Neural cell (in vitro differentiated cells): ENCODE measurements at regions not wholly inside any gene's neighbourhood (a gene's known extent, or its start where the extent isn't known, plus 50 kb on each side); places are given as distances from the start of the nearest gene placed in this dataset.

Experiments
- H2AFZ ChIP-seq: fragments of 200-600, 300-800 bp; sonication (generic), shearing (Covaris generic); 2 replicates; pipeline ENCODE4 v1.6.0; 2014; ENCODE audit warnings: low read depth, mild to moderate bottlenecking, antibody characterized with exemption, low read length, moderate library complexity
- H3F3A ChIP-seq: fragments of 200-600 bp; shearing (Covaris generic); 2 replicates; pipeline ENCODE4 v1.6.1; 2016; ENCODE audit warnings: mild to moderate bottlenecking, moderate library complexity, mixed read lengths, antibody characterized with exemption, low read length; ENCODE audit not compliant: insufficient read depth, poor library complexity, severe bottlenecking
- H3K27ac ChIP-seq: fragments of 200-600, 300-800 bp; sonication (generic), shearing (Covaris generic); 2 replicates; pipeline ENCODE4 v1.5.1; 2014; ENCODE audit warnings: mild to moderate bottlenecking, low read length, moderate library complexity
- H3K27me3 ChIP-seq: fragments of 300-800, 200-600 bp; sonication (generic), shearing (Covaris generic); 2 replicates; pipeline ENCODE4 v1.6.0; 2014; ENCODE audit warnings: mild to moderate bottlenecking, low read depth, low read length, moderate library complexity; ENCODE audit not compliant: insufficient read depth
- H3K36me3 ChIP-seq: fragments of 300-800, 200-600 bp; sonication (generic), shearing (Covaris generic); 2 replicates; pipeline ENCODE4 v1.5.1; 2014; ENCODE audit warnings: mild to moderate bottlenecking, antibody characterized with exemption, low read length, moderate library complexity; ENCODE audit not compliant: insufficient read depth
- H3K4me2 ChIP-seq: fragments of 300-800, 200-600 bp; sonication (generic), shearing (Covaris generic); 2 replicates; pipeline ENCODE4 v1.6.0; 2014; ENCODE audit warnings: mild to moderate bottlenecking, low read length
- H3K4me3 ChIP-seq: fragments of 300-800, 200-600 bp; sonication (generic), shearing (Covaris generic); 2 replicates; pipeline ENCODE4 v1.5.1; 2014; ENCODE audit warnings: mild to moderate bottlenecking, low read length, moderate library complexity
- H3K79me2 ChIP-seq: fragments of 200-600 bp; shearing (Covaris generic); replicated peaks from 2 replicates; pipeline ENCODE4 v1.6.0; 2014; ENCODE audit warnings: mild to moderate bottlenecking, low read length, moderate library complexity; ENCODE audit not compliant: insufficient read depth
- H3K9ac ChIP-seq: fragments of 300-800, 200-600 bp; sonication (generic), shearing (Covaris generic); 2 replicates; pipeline ENCODE4 v1.6.1; 2016; ENCODE audit warnings: mild to moderate bottlenecking, low read length, mixed read lengths
- H3K9me2 ChIP-seq: fragments of 200-600 bp; shearing (Covaris generic); 2 replicates; pipeline ENCODE4 v1.6.1; 2016; ENCODE audit warnings: mild to moderate bottlenecking, low read length, mixed read lengths; ENCODE audit not compliant: insufficient read depth
- H3K9me3 ChIP-seq: fragments of 200-600, 300-800 bp; sonication (generic), shearing (Covaris generic); 2 replicates; pipeline ENCODE4 v1.6.1; 2016; ENCODE audit warnings: mild to moderate bottlenecking, mixed run types, low read length, moderate library complexity, mixed read lengths
- H4K20me1 ChIP-seq: fragments of 200-600 bp; shearing (Covaris generic); 2 replicates; pipeline ENCODE4 v1.6.1; 2016; ENCODE audit warnings: mild to moderate bottlenecking, mixed run types; ENCODE audit not compliant: insufficient read depth
- EP300 ChIP-seq: fragments of 450-650 bp; conservative IDR thresholded peaks from 2 replicates; pipeline ENCODE4 v1.6.1; 2014; ENCODE audit warnings: antibody characterized with exemption, mild to moderate bottlenecking, moderate library complexity; ENCODE audit not compliant: poor library complexity, severe bottlenecking
- EZH2 ChIP-seq: fragments of 200-600, 300-800 bp; shearing (Covaris generic), sonication (generic); IDR thresholded peaks from 2 replicates; pipeline ENCODE4 v1.6.1; 2014; ENCODE audit warnings: antibody characterized with exemption, low read length, borderline replicate concordance, mild to moderate bottlenecking; ENCODE audit not compliant: insufficient read depth, poor library complexity, severe bottlenecking
- MXI1 ChIP-seq: fragments of 450-650 bp; conservative IDR thresholded peaks from 2 replicates; pipeline ENCODE4 v1.6.1; 2014; ENCODE audit warnings: antibody characterized with exemption, mild to moderate bottlenecking; ENCODE audit not compliant: poor library complexity, severe bottlenecking
- POLR2AphosphoS5 ChIP-seq: IDR thresholded peaks from 2 replicates; pipeline ENCODE4 v1.6.1; 2012
- RAD21 ChIP-seq: fragments of 450-650 bp; conservative IDR thresholded peaks from 2 replicates; pipeline ENCODE4 v1.6.1; 2014; ENCODE audit warnings: antibody characterized with exemption, mild to moderate bottlenecking, moderate library complexity
- TAF1 ChIP-seq: IDR thresholded peaks from 2 replicates; pipeline ENCODE4 v1.6.1; 2012; ENCODE audit warnings: low read depth
- TF ChIP-seq, protein P1 (sequence below): fragments of 450-650 bp; IDR thresholded peaks from 2 replicates; pipeline ENCODE4 v1.5.1; 2014; ENCODE audit warnings: antibody characterized with exemption, mild to moderate bottlenecking, moderate library complexity; ENCODE audit not compliant: poor library complexity, severe bottlenecking
- TF ChIP-seq, protein P2 (sequence below): IDR thresholded peaks from 2 replicates; pipeline ENCODE4 v1.6.1; 2012; ENCODE audit warnings: borderline replicate concordance

DNA sequence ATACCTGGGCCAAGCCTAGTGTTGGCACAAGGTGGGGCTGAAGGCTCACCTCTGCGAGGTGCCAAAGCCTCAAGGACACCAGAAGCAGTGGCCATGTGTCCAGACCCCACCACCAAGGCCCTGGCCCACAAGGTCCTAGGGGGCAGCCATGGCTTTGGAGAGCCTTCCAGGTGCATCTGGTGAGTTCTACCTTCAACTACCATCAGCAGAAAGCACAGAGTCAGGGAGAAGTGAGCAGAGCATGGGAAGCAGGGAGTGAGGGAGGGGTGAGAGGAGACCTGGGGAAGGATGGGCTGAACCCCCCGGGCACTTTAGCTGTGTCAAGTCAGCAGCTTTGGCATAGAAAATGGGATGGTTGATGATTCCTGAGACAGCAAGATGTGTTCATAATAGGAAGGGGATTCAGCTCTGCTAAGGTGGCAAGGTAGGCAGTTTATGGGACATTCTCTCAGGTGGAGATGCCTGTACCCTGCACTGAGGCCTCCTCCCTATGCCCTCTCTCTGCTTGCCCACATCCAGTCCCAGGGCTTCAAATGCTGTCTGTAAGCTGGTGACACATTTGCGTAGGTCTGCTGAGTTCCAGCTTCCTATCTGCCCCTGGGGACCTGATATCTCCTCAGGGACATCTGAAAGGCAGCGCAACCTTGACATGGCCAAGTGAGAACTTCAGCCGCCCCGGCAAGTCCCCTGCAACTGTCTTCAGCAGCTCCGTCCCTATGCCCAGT, 83.4 kb upstream of the RGPD5 start:
- Histone ChIP-seq H3K79me2 (no peaks in the 10 kb centered on the region), H3K9me3 (no peaks in the 10 kb centered on the region), H3K9ac (no peak overlapping the region), H4K20me1 (no peaks in the 10 kb centered on the region), H3K9me2 (no peaks in the 10 kb centered on the region), H3K4me3 (no peak overlapping the region), H3K36me3 (no peaks in the 10 kb centered on the region), H2AFZ (no peak overlapping the region), H3K4me2 (no peak overlapping the region), H3K27me3 (no peaks in the 10 kb centered on the region), H3F3A (no peaks in the 10 kb centered on the region), H3K27ac (no peak overlapping the region)
- no peak for TF ChIP-seq TAF1
- no peak for TF ChIP-seq MXI1
- TF ChIP-seq, protein P1, sequence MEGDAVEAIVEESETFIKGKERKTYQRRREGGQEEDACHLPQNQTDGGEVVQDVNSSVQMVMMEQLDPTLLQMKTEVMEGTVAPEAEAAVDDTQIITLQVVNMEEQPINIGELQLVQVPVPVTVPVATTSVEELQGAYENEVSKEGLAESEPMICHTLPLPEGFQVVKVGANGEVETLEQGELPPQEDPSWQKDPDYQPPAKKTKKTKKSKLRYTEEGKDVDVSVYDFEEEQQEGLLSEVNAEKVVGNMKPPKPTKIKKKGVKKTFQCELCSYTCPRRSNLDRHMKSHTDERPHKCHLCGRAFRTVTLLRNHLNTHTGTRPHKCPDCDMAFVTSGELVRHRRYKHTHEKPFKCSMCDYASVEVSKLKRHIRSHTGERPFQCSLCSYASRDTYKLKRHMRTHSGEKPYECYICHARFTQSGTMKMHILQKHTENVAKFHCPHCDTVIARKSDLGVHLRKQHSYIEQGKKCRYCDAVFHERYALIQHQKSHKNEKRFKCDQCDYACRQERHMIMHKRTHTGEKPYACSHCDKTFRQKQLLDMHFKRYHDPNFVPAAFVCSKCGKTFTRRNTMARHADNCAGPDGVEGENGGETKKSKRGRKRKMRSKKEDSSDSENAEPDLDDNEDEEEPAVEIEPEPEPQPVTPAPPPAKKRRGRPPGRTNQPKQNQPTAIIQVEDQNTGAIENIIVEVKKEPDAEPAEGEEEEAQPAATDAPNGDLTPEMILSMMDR: no peak
- TF ChIP-seq EZH2: no peak
- TF ChIP-seq EP300: no peak

DNA sequence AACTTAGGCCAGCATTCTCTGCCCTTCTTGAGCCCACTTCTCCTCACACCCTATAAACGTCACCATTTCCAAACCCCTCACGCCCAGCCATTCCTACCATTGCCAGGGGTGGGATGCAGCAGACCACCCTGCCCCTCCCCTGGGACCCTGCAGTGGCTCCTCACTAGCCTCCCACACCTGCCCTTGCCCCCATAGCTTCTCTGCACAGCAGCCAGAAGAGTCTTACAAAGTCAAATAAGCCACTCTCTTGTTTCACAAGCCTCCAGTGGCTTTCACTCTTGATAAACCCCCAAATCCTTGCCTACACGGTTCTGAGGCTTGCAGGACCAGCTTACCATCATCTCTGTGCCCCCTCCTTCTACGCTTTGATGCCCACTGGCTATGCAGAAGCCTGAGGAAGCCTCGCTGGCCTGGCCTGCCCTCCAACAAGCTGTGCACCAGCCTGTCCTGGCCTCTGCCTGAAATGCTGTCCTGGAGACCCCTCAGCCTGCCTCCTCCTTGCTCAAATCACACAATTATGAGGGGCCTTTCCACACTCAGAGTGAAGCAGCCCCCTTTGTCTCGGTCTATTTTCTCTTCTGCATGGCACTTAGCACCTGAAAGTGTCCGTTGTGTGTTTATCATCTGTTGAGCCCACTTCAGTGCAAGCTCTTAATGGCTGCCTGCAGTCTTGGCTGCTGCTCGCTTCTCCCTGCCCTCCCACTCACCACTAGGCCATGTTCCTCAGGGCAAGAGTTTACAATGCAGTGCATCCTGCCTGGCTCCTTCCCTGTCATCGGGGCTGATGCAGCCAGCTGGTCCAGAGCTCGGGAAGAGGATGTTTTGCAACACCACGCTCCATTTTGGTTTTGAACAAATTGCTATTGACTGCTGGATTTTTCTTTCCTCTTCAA, 82.6 kb upstream of the RGPD5 start:
- Histone ChIP-seq H3K9ac (no peak overlapping the region), H3K27me3 (no peaks in the 10 kb centered on the region), H3K9me2 (no peaks in the 10 kb centered on the region), H3K79me2 (no peaks in the 10 kb centered on the region), H4K20me1 (no peaks in the 10 kb centered on the region), H3K36me3 (no peaks in the 10 kb centered on the region), H3K4me2 (no peak overlapping the region), H3K27ac (no peak overlapping the region), H3K4me3 (no peak overlapping the region), H3F3A (no peaks in the 10 kb centered on the region), H2AFZ (no peak overlapping the region), H3K9me3 (no peaks in the 10 kb centered on the region)
- TF ChIP-seq RAD21 (no peak), EP300 (no peak), POLR2AphosphoS5 (no peak), MXI1 (no peak)
- TF ChIP-seq, protein P2, sequence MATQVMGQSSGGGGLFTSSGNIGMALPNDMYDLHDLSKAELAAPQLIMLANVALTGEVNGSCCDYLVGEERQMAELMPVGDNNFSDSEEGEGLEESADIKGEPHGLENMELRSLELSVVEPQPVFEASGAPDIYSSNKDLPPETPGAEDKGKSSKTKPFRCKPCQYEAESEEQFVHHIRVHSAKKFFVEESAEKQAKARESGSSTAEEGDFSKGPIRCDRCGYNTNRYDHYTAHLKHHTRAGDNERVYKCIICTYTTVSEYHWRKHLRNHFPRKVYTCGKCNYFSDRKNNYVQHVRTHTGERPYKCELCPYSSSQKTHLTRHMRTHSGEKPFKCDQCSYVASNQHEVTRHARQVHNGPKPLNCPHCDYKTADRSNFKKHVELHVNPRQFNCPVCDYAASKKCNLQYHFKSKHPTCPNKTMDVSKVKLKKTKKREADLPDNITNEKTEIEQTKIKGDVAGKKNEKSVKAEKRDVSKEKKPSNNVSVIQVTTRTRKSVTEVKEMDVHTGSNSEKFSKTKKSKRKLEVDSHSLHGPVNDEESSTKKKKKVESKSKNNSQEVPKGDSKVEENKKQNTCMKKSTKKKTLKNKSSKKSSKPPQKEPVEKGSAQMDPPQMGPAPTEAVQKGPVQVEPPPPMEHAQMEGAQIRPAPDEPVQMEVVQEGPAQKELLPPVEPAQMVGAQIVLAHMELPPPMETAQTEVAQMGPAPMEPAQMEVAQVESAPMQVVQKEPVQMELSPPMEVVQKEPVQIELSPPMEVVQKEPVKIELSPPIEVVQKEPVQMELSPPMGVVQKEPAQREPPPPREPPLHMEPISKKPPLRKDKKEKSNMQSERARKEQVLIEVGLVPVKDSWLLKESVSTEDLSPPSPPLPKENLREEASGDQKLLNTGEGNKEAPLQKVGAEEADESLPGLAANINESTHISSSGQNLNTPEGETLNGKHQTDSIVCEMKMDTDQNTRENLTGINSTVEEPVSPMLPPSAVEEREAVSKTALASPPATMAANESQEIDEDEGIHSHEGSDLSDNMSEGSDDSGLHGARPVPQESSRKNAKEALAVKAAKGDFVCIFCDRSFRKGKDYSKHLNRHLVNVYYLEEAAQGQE: no peak
